ENCODE measurements at regions not wholly inside any gene's neighbourhood (a gene's known extent, or its start where the extent isn't known, plus 50 kb on each side); places are given as distances from the start of the nearest gene placed in this dataset.

- in situ Hi-C loops (cut with HindIII; ENCODE audit: low pct_unique_long_range_greater_than_20kb, low sequenced_read_pairs): no loop called here
- DNase-seq (ENCODE audit: low read depth in 1 of 2, low spot score in 1 of 2): no peak
- TF ChIP-seq JUND (IDR thresholded peaks at IDR 0.05; ENCODE audit: low read depth): no peak
Observed at GRCh38 chr12:131378861-131379665, 331.8 kb upstream of the SFSWAP start.

GRCh38 chr12:131379738-131380137 lies 331.2 kb upstream of the SFSWAP start:
- in situ Hi-C loops (cut with HindIII; ENCODE audit: low pct_unique_long_range_greater_than_20kb, low sequenced_read_pairs): no loop called here
- DNase-seq (ENCODE audit: low read depth in 1 of 2, low spot score in 1 of 2): no peak
- no peak for TF ChIP-seq JUND (IDR thresholded peaks at IDR 0.05; ENCODE audit: low read depth)

- DNase-seq (ENCODE audit: low read depth in 1 of 2, low spot score in 1 of 2): no peak
- in situ Hi-C loops (cut with HindIII; ENCODE audit: low pct_unique_long_range_greater_than_20kb, low sequenced_read_pairs): no loop called here
- no peak for TF ChIP-seq JUND (IDR thresholded peaks at IDR 0.05; ENCODE audit: low read depth)
Observed at GRCh38 chr12:131380220-131380964, 330.5 kb upstream of the SFSWAP start.

GRCh38 chr12:131380965-131381705 lies 329.8 kb upstream of the SFSWAP start:
- no peak for DNase-seq (ENCODE audit: low read depth in 1 of 2, low spot score in 1 of 2)
- TF ChIP-seq JUND (IDR thresholded peaks at IDR 0.05; ENCODE audit: low read depth): no peak
- in situ Hi-C loops (cut with HindIII; ENCODE audit: low pct_unique_long_range_greater_than_20kb, low sequenced_read_pairs): no loop called here

GRCh38 chr12:131381716-131382430 lies 329.0 kb upstream of the SFSWAP start:
- no peak for TF ChIP-seq JUND (IDR thresholded peaks at IDR 0.05; ENCODE audit: low read depth)
- in situ Hi-C loops (cut with HindIII; ENCODE audit: low pct_unique_long_range_greater_than_20kb, low sequenced_read_pairs): no loop called here
- DNase-seq (ENCODE audit: low read depth in 1 of 2, low spot score in 1 of 2): no peak

- no peak for TF ChIP-seq JUND (IDR thresholded peaks at IDR 0.05; ENCODE audit: low read depth)
- in situ Hi-C loops (cut with HindIII; ENCODE audit: low pct_unique_long_range_greater_than_20kb, low sequenced_read_pairs): no loop called here
- no peak for DNase-seq (ENCODE audit: low read depth in 1 of 2, low spot score in 1 of 2)
Observed at GRCh38 chr12:131383291-131383690, 327.6 kb upstream of the SFSWAP start.

GRCh38 chr12:131383741-131384543 lies 326.9 kb upstream of the SFSWAP start:
- DNase-seq (ENCODE audit: low read depth in 1 of 2, low spot score in 1 of 2): no peak
- in situ Hi-C loops (cut with HindIII; ENCODE audit: low pct_unique_long_range_greater_than_20kb, low sequenced_read_pairs): no loop called here
- TF ChIP-seq JUND (IDR thresholded peaks at IDR 0.05; ENCODE audit: low read depth): no peak

GRCh38 chr12:131384544-131384855 lies 326.4 kb upstream of the SFSWAP start:
- DNase-seq (ENCODE audit: low read depth in 1 of 2, low spot score in 1 of 2): no peak
- TF ChIP-seq JUND (IDR thresholded peaks at IDR 0.05; ENCODE audit: low read depth): no peak
- in situ Hi-C loops (cut with HindIII; ENCODE audit: low pct_unique_long_range_greater_than_20kb, low sequenced_read_pairs): no loop called here

GRCh38 chr12:131385313-131386166 lies 325.4 kb upstream of the SFSWAP start:
- no peak for TF ChIP-seq JUND (IDR thresholded peaks at IDR 0.05; ENCODE audit: low read depth)
- no peak for DNase-seq (ENCODE audit: low read depth in 1 of 2, low spot score in 1 of 2)
- in situ Hi-C loops (cut with HindIII; ENCODE audit: low pct_unique_long_range_greater_than_20kb, low sequenced_read_pairs): no loop called here

- in situ Hi-C loops (cut with HindIII; ENCODE audit: low pct_unique_long_range_greater_than_20kb, low sequenced_read_pairs): no loop called here
- TF ChIP-seq JUND (IDR thresholded peaks at IDR 0.05; ENCODE audit: low read depth): no peak
Observed at GRCh38 chr12:131386167-131386521, 324.7 kb upstream of the SFSWAP start.

GRCh38 chr12:131386781-131387180 lies 324.1 kb upstream of the SFSWAP start:
- in situ Hi-C loops (cut with HindIII; ENCODE audit: low pct_unique_long_range_greater_than_20kb, low sequenced_read_pairs): no loop called here
- DNase-seq (ENCODE audit: low read depth in 1 of 2, low spot score in 1 of 2): no peak

More at GRCh38 chr12:131386167-131386521, 324.7 kb upstream of the SFSWAP start:
- DNase-seq (ENCODE audit: low read depth in 1 of 2, low spot score in 1 of 2): no peak

More at GRCh38 chr12:131386781-131387180, 324.1 kb upstream of the SFSWAP start:
- no peak for TF ChIP-seq JUND (IDR thresholded peaks at IDR 0.05; ENCODE audit: low read depth)

All from T47D (cell line).